B cell (primary cell): ENCODE measurements at regions not wholly inside any gene's neighbourhood (a gene's known extent, or its start where the extent isn't known, plus 50 kb on each side); places are given as distances from the start of the nearest gene placed in this dataset.

Source experiments
- CTCF ChIP-seq: fragments of 200-600 bp; IDR thresholded peaks from one replicate; pipeline ENCODE4 v1.8.0; 2022; ENCODE audit warnings: antibody characterized with exemption, mild to moderate bottlenecking
- EZH2 ChIP-seq: IDR thresholded peaks from 2 replicates; pipeline ENCODE4 v1.6.1; 2012; ENCODE audit warnings: borderline replicate concordance, low read depth, mild to moderate bottlenecking, moderate library complexity, low read length; ENCODE audit not compliant: insufficient read depth, poor library complexity, severe bottlenecking

- TF ChIP-seq CTCF = no peak
- no peak for TF ChIP-seq EZH2
Measured at GRCh38 chr5:117533792-117534191, 959.2 kb upstream of the SEMA6A start.
